Parathyroid adenoma (tissue), 2 donors: ENCODE measurements at regions not wholly inside any gene's neighbourhood (a gene's known extent, or its start where the extent isn't known, plus 50 kb on each side); places are given as distances from the start of the nearest gene placed in this dataset.
"Not testable (repeated sequence)": the region's sequence is repeated elsewhere in the genome, so short reads cannot be mapped to it uniquely, and the experiment has no call there.

ENCODE experiments used
- H2AFZ ChIP-seq: fragments of 300-600 bp; sonication (generic); one replicate; pipeline ENCODE4 v1.7.0; 2017; ENCODE audit warnings: antibody characterized with exemption, mild to moderate bottlenecking
- H3K27ac ChIP-seq: fragments of 300-600 bp; sonication (generic); one replicate; pipeline ENCODE4 v1.7.0; 2017
- H3K27me3 ChIP-seq: fragments of 300-600 bp; sonication (generic); one replicate; pipeline ENCODE4 v1.7.0; 2017; ENCODE audit warnings: low read length; ENCODE audit not compliant: control insufficient read depth, insufficient read depth
- H3K36me3 ChIP-seq: fragments of 300-600 bp; sonication (generic); one replicate; pipeline ENCODE4 v1.7.0; 2017; ENCODE audit warnings: low read length; ENCODE audit not compliant: control insufficient read depth, insufficient read depth
- H3K4me1 ChIP-seq: fragments of 300-600 bp; sonication (generic); one replicate; pipeline ENCODE4 v1.7.0; 2017; ENCODE audit warnings: control low read depth
- H3K4me2 ChIP-seq: fragments of 300-600 bp; sonication (generic); one replicate; pipeline ENCODE4 v1.7.0; 2017; ENCODE audit warnings: low read length
- H3K4me3 ChIP-seq: fragments of 300-600 bp; sonication (generic); one replicate; pipeline ENCODE4 v1.7.0; 2017; ENCODE audit warnings: low read depth, low read length
- H3K79me2 ChIP-seq: fragments of 300-600 bp; sonication (generic); one replicate; pipeline ENCODE4 v1.7.0; 2017; ENCODE audit warnings: control low read depth
- H3K9ac ChIP-seq: fragments of 300-600 bp; sonication (generic); one replicate; pipeline ENCODE4 v1.7.0; 2017; ENCODE audit warnings: mild to moderate bottlenecking
- H3K9me3 ChIP-seq: fragments of 300-600 bp; sonication (generic); one replicate; pipeline ENCODE4 v1.7.0; 2017; ENCODE audit warnings: low read length; ENCODE audit not compliant: control insufficient read depth
- CTCF ChIP-seq: fragments of 300-600 bp; sonication (generic); IDR thresholded peaks from one replicate; pipeline ENCODE4 v1.7.0; 2017; ENCODE audit warnings: antibody characterized with exemption, mild to moderate bottlenecking
- donor health status: primary hyperparathyroidism.

- no peak overlapping the region for H3K4me2 ChIP-seq
- H3K27ac ChIP-seq: no peak overlapping the region
- no peak overlapping the region for H2AFZ ChIP-seq
- no peaks in the 10 kb centered on the region for H3K36me3 ChIP-seq
- H3K4me3 ChIP-seq: no peak overlapping the region
- H3K4me1 ChIP-seq: no peaks in the 10 kb centered on the region
- TF ChIP-seq CTCF: no peak
- H3K9me3 ChIP-seq: no peaks in the 10 kb centered on the region
- no peaks in the 10 kb centered on the region for H3K27me3 ChIP-seq
- H3K9ac ChIP-seq: no peak overlapping the region
- H3K79me2 ChIP-seq: no peaks in the 10 kb centered on the region
Measured at GRCh38 chr9:33722359-33722675, 73.0 kb upstream of the PRSS3 start.

- H2AFZ ChIP-seq: no peak overlapping the region
- H3K79me2 ChIP-seq: no peaks in the 10 kb centered on the region
- TF ChIP-seq CTCF: no peak
- no peaks in the 10 kb centered on the region for H3K4me1 ChIP-seq
- H3K27me3 ChIP-seq: no peaks in the 10 kb centered on the region
- H3K36me3 ChIP-seq: no peaks in the 10 kb centered on the region
- H3K27ac ChIP-seq: no peak overlapping the region
- H3K4me3 ChIP-seq: no peak overlapping the region
- H3K9ac ChIP-seq: no peak overlapping the region
- no peak overlapping the region for H3K4me2 ChIP-seq
- no peaks in the 10 kb centered on the region for H3K9me3 ChIP-seq
Measured at GRCh38 chr9:33728613-33729012, 66.7 kb upstream of the PRSS3 start.

- Histone ChIP-seq H2AFZ (no peak overlapping the region), H3K9ac (no peak overlapping the region), H3K4me3 (no peak overlapping the region), H3K79me2 (no peaks in the 10 kb centered on the region), H3K9me3 (no peaks in the 10 kb centered on the region), H3K27ac (no peak overlapping the region), H3K4me1 (no peaks in the 10 kb centered on the region), H3K4me2 (no peak overlapping the region), H3K36me3 (no peaks in the 10 kb centered on the region), H3K27me3 (no peaks in the 10 kb centered on the region)
- TF ChIP-seq CTCF: no peak
Measured at GRCh38 chr9:33731142-33731541, 64.2 kb upstream of the PRSS3 start.

- no peaks in the 10 kb centered on the region for H3K27me3 ChIP-seq
- no peaks in the 10 kb centered on the region for H3K79me2 ChIP-seq
- H3K36me3 ChIP-seq: no peaks in the 10 kb centered on the region
- H3K4me1 ChIP-seq: no peaks in the 10 kb centered on the region
- H2AFZ ChIP-seq: no peak overlapping the region
- H3K27ac ChIP-seq: no peak overlapping the region
- H3K9me3 ChIP-seq: no peaks in the 10 kb centered on the region
- H3K4me3 ChIP-seq: no peak overlapping the region
- TF ChIP-seq CTCF: no peak
- no peak overlapping the region for H3K4me2 ChIP-seq
- H3K9ac ChIP-seq: no peak overlapping the region
Measured at GRCh38 chr9:33731625-33732024, 63.7 kb upstream of the PRSS3 start.

- not testable (repeated sequence) for H3K27ac ChIP-seq, H3K27me3 ChIP-seq, H2AFZ ChIP-seq, H3K79me2 ChIP-seq, H3K4me1 ChIP-seq, H3K36me3 ChIP-seq, H3K9me3 ChIP-seq, H3K4me3 ChIP-seq, H3K9ac ChIP-seq, H3K4me2 ChIP-seq
Measured at GRCh38 chr9:33734247-33734940, 61.0 kb upstream of the PRSS3 start.

GRCh38 chr9:33734941-33735835, 60.2 kb upstream of the PRSS3 start:
- not testable (repeated sequence) for H3K79me2 ChIP-seq, H3K27me3 ChIP-seq, H3K4me2 ChIP-seq, H3K36me3 ChIP-seq, H2AFZ ChIP-seq, H3K4me3 ChIP-seq, H3K9ac ChIP-seq, H3K4me1 ChIP-seq, H3K9me3 ChIP-seq, H3K27ac ChIP-seq
